Mammary epithelial cell (primary cell): ENCODE measurements at regions not wholly inside any gene's neighbourhood (a gene's known extent, or its start where the extent isn't known, plus 50 kb on each side); places are given as distances from the start of the nearest gene placed in this dataset.

Experiments
- EZH2 ChIP-seq: IDR thresholded peaks from 2 replicates; pipeline ENCODE4 v1.6.1; 2012; ENCODE audit warnings: low read length, inconsistent platforms, borderline replicate concordance
- TF ChIP-seq, protein P1 (sequence below), 2 donors: IDR thresholded peaks in 1 of 2; conservative IDR thresholded peaks in 1 of 2; 2 replicates each; pipeline ENCODE4 v1.5.1; 2011 to 2012; ENCODE audit warnings: inconsistent platforms in 2 of 2, low read length in 2 of 2, mild to moderate bottlenecking in 2 of 2, control low read depth in 1 of 2, low read depth in 1 of 2; ENCODE audit not compliant: insufficient read depth in 1 of 2; ENCODE audit errors: extremely low read depth in 1 of 2

DNA sequence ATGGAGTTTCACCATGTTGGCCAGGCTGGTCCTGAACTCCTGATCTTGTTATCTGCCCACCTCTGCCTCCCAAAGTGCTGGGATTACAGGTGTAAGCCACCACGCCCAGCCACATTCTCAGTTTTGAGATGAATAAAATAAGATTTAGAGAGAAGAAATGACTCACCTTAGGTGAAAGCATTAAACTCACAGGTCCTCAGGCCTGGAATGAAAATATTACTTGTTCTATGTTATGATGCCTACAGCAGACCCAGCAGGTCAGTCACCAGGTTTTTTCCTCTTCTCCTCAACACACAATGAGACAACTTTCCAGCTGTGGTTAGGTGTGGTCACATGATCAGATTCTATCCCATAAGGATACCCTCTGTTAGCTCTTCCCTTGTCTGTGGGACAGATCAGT lies 150.3 kb downstream of the C16orf95 start:
- TF ChIP-seq, protein P1, sequence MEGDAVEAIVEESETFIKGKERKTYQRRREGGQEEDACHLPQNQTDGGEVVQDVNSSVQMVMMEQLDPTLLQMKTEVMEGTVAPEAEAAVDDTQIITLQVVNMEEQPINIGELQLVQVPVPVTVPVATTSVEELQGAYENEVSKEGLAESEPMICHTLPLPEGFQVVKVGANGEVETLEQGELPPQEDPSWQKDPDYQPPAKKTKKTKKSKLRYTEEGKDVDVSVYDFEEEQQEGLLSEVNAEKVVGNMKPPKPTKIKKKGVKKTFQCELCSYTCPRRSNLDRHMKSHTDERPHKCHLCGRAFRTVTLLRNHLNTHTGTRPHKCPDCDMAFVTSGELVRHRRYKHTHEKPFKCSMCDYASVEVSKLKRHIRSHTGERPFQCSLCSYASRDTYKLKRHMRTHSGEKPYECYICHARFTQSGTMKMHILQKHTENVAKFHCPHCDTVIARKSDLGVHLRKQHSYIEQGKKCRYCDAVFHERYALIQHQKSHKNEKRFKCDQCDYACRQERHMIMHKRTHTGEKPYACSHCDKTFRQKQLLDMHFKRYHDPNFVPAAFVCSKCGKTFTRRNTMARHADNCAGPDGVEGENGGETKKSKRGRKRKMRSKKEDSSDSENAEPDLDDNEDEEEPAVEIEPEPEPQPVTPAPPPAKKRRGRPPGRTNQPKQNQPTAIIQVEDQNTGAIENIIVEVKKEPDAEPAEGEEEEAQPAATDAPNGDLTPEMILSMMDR (conservative IDR thresholded peaks at IDR 0.05 in 1 of 2, IDR thresholded peaks at IDR 0.05 in 1 of 2; ENCODE audit: extremely low read depth in 1 of 2, insufficient read depth in 1 of 2, low read depth in 1 of 2, low read length in 2 of 2) = no peak
- TF ChIP-seq EZH2 = no peak
